PC-9 (cell line): ENCODE measurements at regions not wholly inside any gene's neighbourhood (a gene's known extent, or its start where the extent isn't known, plus 50 kb on each side); places are given as distances from the start of the nearest gene placed in this dataset.

Experiments used
- BruUV-seq: library from RNA; stranded (reverse); fragments of 400-500 nt; replicated peaks from 2 replicates; lab custom pipeline; 2021; lab: Mats Ljungman, UMichigan
- CTCF ChIA-PET: fragments of 300-600 bp; sonication (Branson Sonifier 250); formaldehyde crosslinking; loops from one replicate; lab custom pipeline; 2022; ENCODE audit warnings: antibody characterized with exemption; lab: Charles Lee
- POLR2A ChIA-PET: fragments of 300-600 bp; sonication (Branson Sonifier 250); formaldehyde crosslinking; loops from one replicate; lab custom pipeline; 2022; ENCODE audit warnings: antibody characterized with exemption; ENCODE audit not compliant: unreplicated experiment; lab: Charles Lee
- DNase-seq, 2 experiments: peaks; one replicate each; pipeline versions ENCODE4 v3.0.0 to v3.0.0-alpha.2; 2015 to 2022; ENCODE audit warnings: mixed read lengths in 1 of 2
- H2AFZ ChIP-seq: fragments of 200-600 bp; sonication (generic); 2 replicates; pipeline ENCODE4 v1.8.1; 2017; ENCODE audit warnings: antibody characterized with exemption
- H3F3A ChIP-seq: fragments of 200-600 bp; sonication (generic); 2 replicates; pipeline ENCODE4 v1.8.1; 2017; ENCODE audit warnings: antibody characterized with exemption, mild to moderate bottlenecking, low read depth; ENCODE audit not compliant: insufficient read depth
- H3K27ac ChIP-seq: fragments of 200-600 bp; sonication (generic); 2 replicates; pipeline ENCODE4 v1.6.1; 2016; ENCODE audit warnings: mixed run types
- H3K27me3 ChIP-seq: fragments of 200-600 bp; sonication (generic); 2 replicates; pipeline ENCODE4 v1.6.1; 2016; ENCODE audit warnings: low read depth, mixed run types; ENCODE audit not compliant: insufficient read depth
- H3K36me3 ChIP-seq: fragments of 200-600 bp; sonication (generic); 2 replicates; pipeline ENCODE4 v1.6.1; 2016; ENCODE audit warnings: low read depth, mixed run types
- H3K4me1 ChIP-seq: fragments of 200-600 bp; sonication (generic); replicated peaks from 2 replicates; pipeline ENCODE4 v1.6.1; 2016; ENCODE audit warnings: mixed run types; ENCODE audit not compliant: insufficient read depth
- H3K4me2 ChIP-seq: fragments of 200-600 bp; sonication (generic); 2 replicates; pipeline ENCODE4 v1.6.1; 2017; ENCODE audit warnings: mixed run types
- H3K4me3 ChIP-seq: fragments of 200-600 bp; sonication (generic); 2 replicates; pipeline ENCODE4 v1.6.1; 2016; ENCODE audit warnings: mixed run types
- H3K79me2 ChIP-seq: fragments of 200-600 bp; sonication (generic); 2 replicates; pipeline ENCODE4 v1.6.1; 2017; ENCODE audit warnings: low read depth, mixed run types
- H3K9me2 ChIP-seq: fragments of 200-600 bp; sonication (generic); 2 replicates; pipeline ENCODE4 v1.8.1; 2017; ENCODE audit warnings: mild to moderate bottlenecking; ENCODE audit not compliant: insufficient read depth
- H3K9me3 ChIP-seq: fragments of 200-600 bp; sonication (generic); 2 replicates; pipeline ENCODE4 v1.8.1; 2016; ENCODE audit warnings: low read depth; ENCODE audit not compliant: insufficient read depth
- H4K20me1 ChIP-seq: fragments of 200-600 bp; sonication (generic); 2 replicates; pipeline ENCODE4 v1.8.1; 2017; ENCODE audit not compliant: insufficient read depth
- EZH2 ChIP-seq: fragments of 200-600 bp; sonication (generic); IDR thresholded peaks from 2 replicates; pipeline ENCODE4 v1.8.0; 2017; ENCODE audit warnings: antibody characterized with exemption, low read depth
- intact Hi-C: fragments of 100-400 bp; cut with micrococcal nuclease; formaldehyde crosslinking; loops from one replicate; pipeline ENCODE4 v1.10.0; 2022; ENCODE audit not compliant: unreplicated experiment
- TF ChIP-seq, protein P1 (sequence below): fragments of 200-600 bp; sonication (generic); conservative IDR thresholded peaks from 2 replicates; pipeline ENCODE4 v1.6.1; 2017; ENCODE audit warnings: mixed run types, antibody characterized with exemption, mild to moderate bottlenecking, moderate library complexity

DNA sequence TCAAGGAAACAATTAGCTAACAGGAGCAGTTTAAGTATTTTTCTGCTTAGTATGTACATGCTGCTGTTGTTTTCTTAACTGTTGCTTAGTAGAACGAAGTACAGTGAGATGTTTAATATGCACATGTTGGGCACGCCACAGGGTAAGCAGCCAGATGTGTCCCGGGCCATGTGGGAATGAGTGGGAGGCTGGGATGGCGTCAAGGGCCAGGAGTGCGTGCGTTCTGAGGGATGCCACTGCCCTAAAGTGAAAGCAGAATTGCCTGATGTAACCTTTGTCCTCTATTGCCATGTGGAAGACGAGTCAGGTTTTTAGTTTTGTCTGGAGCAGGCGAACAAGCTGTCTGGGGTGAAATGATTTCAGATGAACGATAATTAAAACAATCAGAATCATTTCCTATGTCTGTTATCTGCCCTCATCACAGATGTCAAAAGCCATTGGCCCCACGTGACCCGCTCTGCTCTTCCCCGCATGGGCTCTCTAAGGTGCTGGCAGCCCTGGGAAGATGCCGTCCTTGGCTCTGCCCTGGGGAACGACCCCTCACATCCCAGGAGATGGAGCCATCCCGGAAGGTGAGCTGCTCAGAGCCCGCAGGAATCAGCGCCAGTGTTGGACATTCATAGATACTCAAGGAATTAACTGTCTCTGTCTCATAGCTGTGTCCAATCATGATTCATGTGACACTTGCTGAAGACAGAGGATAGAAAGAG lies 356.6 kb upstream of the IRX4 start:
- H4K20me1 ChIP-seq, result no peaks in the 10 kb centered on the region
- H3K9me2 ChIP-seq, result no peaks in the 10 kb centered on the region
- no TSS peak for BruUV-seq
- TF ChIP-seq EZH2, result no peak
- TF ChIP-seq, protein P1, sequence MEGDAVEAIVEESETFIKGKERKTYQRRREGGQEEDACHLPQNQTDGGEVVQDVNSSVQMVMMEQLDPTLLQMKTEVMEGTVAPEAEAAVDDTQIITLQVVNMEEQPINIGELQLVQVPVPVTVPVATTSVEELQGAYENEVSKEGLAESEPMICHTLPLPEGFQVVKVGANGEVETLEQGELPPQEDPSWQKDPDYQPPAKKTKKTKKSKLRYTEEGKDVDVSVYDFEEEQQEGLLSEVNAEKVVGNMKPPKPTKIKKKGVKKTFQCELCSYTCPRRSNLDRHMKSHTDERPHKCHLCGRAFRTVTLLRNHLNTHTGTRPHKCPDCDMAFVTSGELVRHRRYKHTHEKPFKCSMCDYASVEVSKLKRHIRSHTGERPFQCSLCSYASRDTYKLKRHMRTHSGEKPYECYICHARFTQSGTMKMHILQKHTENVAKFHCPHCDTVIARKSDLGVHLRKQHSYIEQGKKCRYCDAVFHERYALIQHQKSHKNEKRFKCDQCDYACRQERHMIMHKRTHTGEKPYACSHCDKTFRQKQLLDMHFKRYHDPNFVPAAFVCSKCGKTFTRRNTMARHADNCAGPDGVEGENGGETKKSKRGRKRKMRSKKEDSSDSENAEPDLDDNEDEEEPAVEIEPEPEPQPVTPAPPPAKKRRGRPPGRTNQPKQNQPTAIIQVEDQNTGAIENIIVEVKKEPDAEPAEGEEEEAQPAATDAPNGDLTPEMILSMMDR, result no peak
- H3K27me3 ChIP-seq, result peaks cover 69% of the 10 kb centered on the region
- no peak overlapping the region for H3K4me3 ChIP-seq
- no peaks in the 10 kb centered on the region for H3F3A ChIP-seq
- H3K4me1 ChIP-seq, result no peaks in the 10 kb centered on the region
- DNase-seq, result no peak
- intact Hi-C loops, result no loop called here
- H3K4me2 ChIP-seq, result no peak overlapping the region
- ChIA-PET POLR2A (no interaction called here), CTCF (no interaction called here)
- H3K27ac ChIP-seq, result no peak overlapping the region
- H3K36me3 ChIP-seq, result no peaks in the 10 kb centered on the region
- no peaks in the 10 kb centered on the region for H3K9me3 ChIP-seq
- no peak overlapping the region for H2AFZ ChIP-seq
- no peaks in the 10 kb centered on the region for H3K79me2 ChIP-seq

DNA sequence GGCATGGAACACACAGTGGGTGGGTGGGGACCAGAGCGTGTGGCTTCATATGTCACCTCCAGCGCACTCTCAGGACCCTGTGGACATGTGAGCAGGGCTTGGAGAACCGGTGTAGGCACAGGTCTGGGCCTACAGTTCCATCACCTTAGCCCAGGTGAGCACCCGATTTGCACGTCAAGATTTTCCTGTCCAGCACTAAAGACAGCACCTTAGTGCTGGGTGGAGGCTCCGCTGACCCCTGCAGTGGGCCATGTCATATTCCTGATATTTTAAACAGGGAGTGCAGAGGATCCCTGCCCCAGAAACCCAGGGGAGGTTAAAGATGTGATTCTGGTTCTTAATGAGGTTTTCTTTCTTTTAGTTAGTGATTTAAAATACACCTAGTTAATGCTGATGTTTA lies 356.0 kb upstream of the IRX4 start:
- ChIA-PET CTCF (no interaction called here), POLR2A (no interaction called here)
- Histone ChIP-seq H3K4me2 (no peak overlapping the region), H3K4me3 (no peak overlapping the region), H4K20me1 (no peaks in the 10 kb centered on the region), H3K9me3 (no peaks in the 10 kb centered on the region), H3K27me3 (peaks cover 69% of the 10 kb centered on the region), H3K4me1 (no peaks in the 10 kb centered on the region), H2AFZ (no peak overlapping the region), H3K9me2 (no peaks in the 10 kb centered on the region), H3F3A (no peaks in the 10 kb centered on the region), H3K36me3 (no peaks in the 10 kb centered on the region), H3K79me2 (no peaks in the 10 kb centered on the region), H3K27ac (no peak overlapping the region)
- BruUV-seq, result no TSS peak
- DNase-seq, result no peak
- intact Hi-C loops, result no loop called here
- TF ChIP-seq EZH2, result no peak
- TF ChIP-seq, protein P1, result no peak

DNA sequence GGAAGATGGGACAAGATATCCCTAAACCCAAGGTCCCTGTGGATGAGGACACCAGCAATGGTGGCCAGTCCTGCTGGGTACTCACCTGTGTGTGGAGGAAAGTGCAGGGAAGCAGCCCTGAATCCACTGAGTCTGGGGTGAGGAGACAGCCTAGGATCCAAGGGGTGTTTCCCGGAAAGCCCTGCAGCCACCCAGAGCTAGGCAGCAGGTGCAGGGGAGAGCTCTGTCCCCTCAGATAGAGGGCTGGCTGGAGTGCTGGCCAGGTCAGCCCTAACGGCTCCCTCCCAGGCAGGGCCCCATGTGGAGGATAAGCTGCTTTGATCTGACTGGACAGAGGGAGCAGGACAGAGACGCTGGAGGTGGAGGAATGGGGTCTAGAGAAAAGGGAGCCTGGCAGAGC lies 344.7 kb upstream of the IRX4 start:
- no peaks in the 10 kb centered on the region for H3K36me3 ChIP-seq
- H3K9me3 ChIP-seq, result no peaks in the 10 kb centered on the region
- H3K27ac ChIP-seq, result no peak overlapping the region
- no peak overlapping the region for H3K4me2 ChIP-seq
- BruUV-seq, result no TSS peak
- H3K4me1 ChIP-seq, result no peaks in the 10 kb centered on the region
- no peaks in the 10 kb centered on the region for H3K9me2 ChIP-seq
- no peaks in the 10 kb centered on the region for H3K79me2 ChIP-seq
- H2AFZ ChIP-seq, result no peak overlapping the region
- H4K20me1 ChIP-seq, result peaks cover 6% of the 10 kb centered on the region; the same call in 1 of the 2 replicates
- peaks cover 43% of the 10 kb centered on the region for H3K27me3 ChIP-seq
- H3K4me3 ChIP-seq, result no peak overlapping the region
- ChIA-PET CTCF (no interaction called here), POLR2A (no interaction called here)
- intact Hi-C loops, result no loop called here
- DNase-seq, result no peak
- TF ChIP-seq EZH2, result no peak
- TF ChIP-seq, protein P1, result no peak
- no peaks in the 10 kb centered on the region; the same call in 1 of the 2 replicates for H3F3A ChIP-seq
